ENCODE measurements at regions not wholly inside any gene's neighbourhood (a gene's known extent, or its start where the extent isn't known, plus 50 kb on each side); places are given as distances from the start of the nearest gene placed in this dataset.

DNA sequence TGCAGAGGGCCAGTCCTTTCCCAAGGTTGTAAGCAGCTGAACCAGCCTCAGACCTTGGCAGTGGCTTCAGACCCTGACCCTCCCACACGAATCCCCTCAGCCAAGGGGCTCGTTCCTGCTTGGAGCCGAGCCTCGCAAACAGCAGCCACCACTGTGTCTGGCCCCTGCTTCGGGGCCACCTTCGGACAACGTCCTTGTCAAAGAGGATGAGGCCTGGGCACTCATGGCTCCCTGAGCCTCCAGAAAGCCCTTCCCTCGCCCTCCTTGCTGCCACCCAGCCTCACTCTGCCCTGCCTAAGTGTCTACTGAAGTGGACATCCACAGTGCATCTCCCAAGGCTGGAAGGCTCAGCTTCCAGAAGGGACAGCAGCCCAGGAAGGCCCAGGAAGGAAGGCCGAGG is 161.7 kb downstream of the OLFM1 start:
- H3K36me3 ChIP-seq (replicated peaks in 1 of 2; ENCODE audit: control extremely low read depth in 1 of 2, control insufficient read depth in 1 of 2, extremely low read depth in 1 of 2, insufficient read depth in 2 of 2, low read length in 1 of 2): no peaks in the 10 kb centered on the region
- H2AFZ ChIP-seq (ENCODE audit: insufficient read depth, low read depth, low read length, poor library complexity, severe bottlenecking): no peak overlapping the region
- no peaks in the 10 kb centered on the region for H3K9me3 ChIP-seq (ENCODE audit: control extremely low read depth in 1 of 3, control insufficient read depth in 2 of 3, insufficient read depth in 1 of 3, low read length in 2 of 3)
- no peak overlapping the region for H3K4me3 ChIP-seq (ENCODE audit: control extremely low read depth in 1 of 5, extremely low read depth in 1 of 5, insufficient read depth in 1 of 5, low read depth in 2 of 5, low read length in 4 of 5)
- 86% methylated on average over 9 of the region's 9 CpGs for WGBS (ENCODE audit: insufficient coverage)
- H3K27ac Mint-ChIP-seq: no peak overlapping the region
- H3K4me1 Mint-ChIP-seq: no peaks in the 10 kb centered on the region
- no peak overlapping the region for H3K4me2 ChIP-seq (replicated peaks; ENCODE audit: low read depth, low read length, poor library complexity, severe bottlenecking)
- H3K27ac ChIP-seq (ENCODE audit: low read length in 2 of 2): no peak overlapping the region
- ATAC-seq (ENCODE audit: low read depth) (no peak), DNase-seq (no peak)
- H3K27me3 Mint-ChIP-seq: peaks cover 17% of the 10 kb centered on the region
- TF ChIP-seq EZH2 (IDR thresholded peaks at IDR 0.05; ENCODE audit: borderline replicate concordance, insufficient read depth, low read depth, low read length, poor library complexity, severe bottlenecking): no peak
- TF ChIP-seq, protein P1, sequence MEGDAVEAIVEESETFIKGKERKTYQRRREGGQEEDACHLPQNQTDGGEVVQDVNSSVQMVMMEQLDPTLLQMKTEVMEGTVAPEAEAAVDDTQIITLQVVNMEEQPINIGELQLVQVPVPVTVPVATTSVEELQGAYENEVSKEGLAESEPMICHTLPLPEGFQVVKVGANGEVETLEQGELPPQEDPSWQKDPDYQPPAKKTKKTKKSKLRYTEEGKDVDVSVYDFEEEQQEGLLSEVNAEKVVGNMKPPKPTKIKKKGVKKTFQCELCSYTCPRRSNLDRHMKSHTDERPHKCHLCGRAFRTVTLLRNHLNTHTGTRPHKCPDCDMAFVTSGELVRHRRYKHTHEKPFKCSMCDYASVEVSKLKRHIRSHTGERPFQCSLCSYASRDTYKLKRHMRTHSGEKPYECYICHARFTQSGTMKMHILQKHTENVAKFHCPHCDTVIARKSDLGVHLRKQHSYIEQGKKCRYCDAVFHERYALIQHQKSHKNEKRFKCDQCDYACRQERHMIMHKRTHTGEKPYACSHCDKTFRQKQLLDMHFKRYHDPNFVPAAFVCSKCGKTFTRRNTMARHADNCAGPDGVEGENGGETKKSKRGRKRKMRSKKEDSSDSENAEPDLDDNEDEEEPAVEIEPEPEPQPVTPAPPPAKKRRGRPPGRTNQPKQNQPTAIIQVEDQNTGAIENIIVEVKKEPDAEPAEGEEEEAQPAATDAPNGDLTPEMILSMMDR (IDR thresholded peaks at IDR 0.05): no peak
- no peaks in the 10 kb centered on the region for H4K20me1 ChIP-seq (ENCODE audit: control insufficient read depth, insufficient read depth, low read length, poor library complexity, severe bottlenecking)
- ChIA-PET CTCF (no interaction called here), POLR2A (no interaction called here)
- H3K9me3 Mint-ChIP-seq (ENCODE audit: insufficient read depth): no peaks in the 10 kb centered on the region
- H3K4me3 Mint-ChIP-seq: no peak overlapping the region
- no peaks in the 10 kb centered on the region for H3K4me1 ChIP-seq (ENCODE audit: control insufficient read depth in 2 of 2, insufficient read depth in 2 of 2, low read length in 2 of 2)
- no peaks in the 10 kb centered on the region for H3K27me3 ChIP-seq (replicated peaks in 1 of 4; ENCODE audit: control extremely low read depth in 1 of 4, control insufficient read depth in 3 of 4, insufficient read depth in 4 of 4, low read length in 3 of 4)
- intact Hi-C loops (cut with micrococcal nuclease): no loop called here
- no peak overlapping the region for H3K9ac ChIP-seq (ENCODE audit: low read length)
- no peaks in the 10 kb centered on the region for H3K79me2 ChIP-seq (ENCODE audit: control insufficient read depth, insufficient read depth, low read length)

DNA sequence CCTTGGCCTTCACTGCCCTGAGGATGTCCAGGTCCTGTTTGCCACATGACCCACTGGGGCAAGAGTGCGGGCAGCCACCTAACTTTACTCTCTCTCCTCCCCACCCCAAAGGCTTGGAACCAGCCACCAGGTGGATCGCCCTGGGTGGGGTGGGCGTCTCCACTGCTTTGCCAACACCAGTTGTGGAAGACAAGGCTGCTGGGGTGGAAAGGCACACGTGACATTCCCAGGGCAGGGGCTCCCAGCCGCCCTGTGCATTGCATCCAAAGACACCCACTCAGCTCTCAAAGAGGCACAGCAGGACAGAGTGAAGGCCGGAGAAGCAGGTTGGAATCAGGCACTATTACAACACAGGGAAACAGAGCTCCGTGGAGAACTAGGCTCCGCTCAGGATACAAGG is 162.2 kb downstream of the OLFM1 start:
- Histone ChIP-seq H3K9ac (ENCODE audit: low read length) (no peak overlapping the region), H3K4me1 (ENCODE audit: control insufficient read depth in 2 of 2, insufficient read depth in 2 of 2, low read length in 2 of 2) (no peaks in the 10 kb centered on the region), H3K4me2 (replicated peaks; ENCODE audit: low read depth, low read length, poor library complexity, severe bottlenecking) (no peak overlapping the region), H3K9me3 (ENCODE audit: control extremely low read depth in 1 of 3, control insufficient read depth in 2 of 3, insufficient read depth in 1 of 3, low read length in 2 of 3) (no peaks in the 10 kb centered on the region), H3K79me2 (ENCODE audit: control insufficient read depth, insufficient read depth, low read length) (no peaks in the 10 kb centered on the region), H3K36me3 (replicated peaks in 1 of 2; ENCODE audit: control extremely low read depth in 1 of 2, control insufficient read depth in 1 of 2, extremely low read depth in 1 of 2, insufficient read depth in 2 of 2, low read length in 1 of 2) (no peaks in the 10 kb centered on the region), H4K20me1 (ENCODE audit: control insufficient read depth, insufficient read depth, low read length, poor library complexity, severe bottlenecking) (no peaks in the 10 kb centered on the region), H3K4me3 (ENCODE audit: control extremely low read depth in 1 of 5, extremely low read depth in 1 of 5, insufficient read depth in 1 of 5, low read depth in 2 of 5, low read length in 4 of 5) (no peak overlapping the region), H2AFZ (ENCODE audit: insufficient read depth, low read depth, low read length, poor library complexity, severe bottlenecking) (no peak overlapping the region), H3K27me3 (replicated peaks in 1 of 4; ENCODE audit: control extremely low read depth in 1 of 4, control insufficient read depth in 3 of 4, insufficient read depth in 4 of 4, low read length in 3 of 4) (no peaks in the 10 kb centered on the region), H3K27ac (ENCODE audit: low read length in 2 of 2) (no peak overlapping the region)
- ChIA-PET CTCF (no interaction called here), POLR2A (no interaction called here)
- Mint-ChIP-seq H3K9me3 (ENCODE audit: insufficient read depth) (no peaks in the 10 kb centered on the region), H3K27me3 (peaks cover 17% of the 10 kb centered on the region), H3K4me1 (no peaks in the 10 kb centered on the region), H3K27ac (no peak overlapping the region), H3K4me3 (no peak overlapping the region)
- intact Hi-C loops (cut with micrococcal nuclease): no loop called here
- ATAC-seq (ENCODE audit: low read depth): no peak
- 98% methylated on average over 8 of the region's 8 CpGs for WGBS (ENCODE audit: insufficient coverage)
- no peak for DNase-seq
- TF ChIP-seq EZH2 (IDR thresholded peaks at IDR 0.05; ENCODE audit: borderline replicate concordance, insufficient read depth, low read depth, low read length, poor library complexity, severe bottlenecking): no peak
